GM20431 (cell line): ENCODE measurements at regions not wholly inside any gene's neighbourhood (a gene's known extent, or its start where the extent isn't known, plus 50 kb on each side); places are given as distances from the start of the nearest gene placed in this dataset.
"Not testable (repeated sequence)": the region's sequence is repeated elsewhere in the genome, so short reads cannot be mapped to it uniquely, and the experiment has no call there.

ENCODE experiments used
- in situ Hi-C: fragments of 300-500 bp; cut with MseI, MboI; formaldehyde crosslinking; loops from one replicate; pipeline ENCODE4 v1.15.0; 2020; ENCODE audit warnings: low sequenced_read_pairs; ENCODE audit not compliant: unreplicated experiment

DNA sequence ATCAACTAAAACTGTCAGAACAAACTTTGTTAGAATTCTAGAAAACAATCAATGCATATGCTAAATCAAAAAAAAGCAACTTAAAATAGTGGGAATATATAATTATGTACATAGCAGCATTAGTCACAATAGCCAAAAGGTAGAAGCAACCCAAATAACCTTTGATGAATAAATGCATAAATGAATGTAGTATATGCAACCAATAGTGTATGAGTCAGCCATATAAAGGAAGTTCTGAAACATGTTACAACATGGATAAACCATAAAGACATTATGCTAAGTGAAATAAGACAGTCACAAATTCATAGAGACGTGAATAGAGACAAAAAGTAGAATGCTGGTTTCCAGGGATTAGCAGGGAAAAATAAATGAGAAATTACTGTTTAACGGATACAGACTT, 762.8 kb upstream of the INTU start:
- in situ Hi-C loops: no loop called here

DNA sequence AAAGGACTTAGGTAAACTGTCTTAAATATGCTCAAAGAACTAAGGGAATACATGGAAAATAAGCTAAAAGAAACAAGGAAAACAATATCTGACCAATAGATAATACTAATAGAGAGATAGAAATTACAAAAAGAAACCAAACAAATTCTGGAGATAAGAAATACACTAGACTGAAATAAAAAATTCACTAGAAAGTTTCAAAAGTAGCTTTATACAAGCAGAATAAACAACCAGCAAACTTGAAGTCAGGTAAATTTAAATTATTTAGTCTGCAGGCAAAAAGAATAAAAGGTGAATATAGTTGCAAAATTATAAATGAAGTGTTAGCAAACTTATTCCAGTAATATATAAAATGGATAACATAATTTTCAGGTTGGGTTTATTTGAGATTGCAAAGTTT, 760.9 kb upstream of the INTU start:
- in situ Hi-C loops: no loop called here

DNA sequence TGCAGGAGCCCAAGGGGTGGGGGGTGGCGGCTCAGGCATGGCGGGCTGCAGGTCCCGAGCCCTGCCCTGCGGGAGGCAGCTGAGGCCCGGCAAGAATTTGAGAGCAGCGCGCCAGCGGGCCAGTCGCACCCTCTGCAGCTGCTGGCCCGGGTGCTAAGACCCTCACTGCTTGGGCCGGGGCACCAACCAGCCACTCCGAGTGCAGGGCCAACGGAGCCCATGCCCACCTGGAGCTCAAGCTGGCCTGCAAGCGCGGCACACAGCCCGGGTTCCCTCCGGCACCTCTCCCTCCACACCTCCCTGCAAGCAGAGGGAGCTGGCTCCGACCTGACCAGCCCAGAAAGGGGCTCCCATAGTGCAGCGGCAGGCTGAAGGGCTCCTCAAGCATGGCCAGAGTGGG, 758.2 kb upstream of the INTU start:
- in situ Hi-C loops: no loop called here

DNA sequence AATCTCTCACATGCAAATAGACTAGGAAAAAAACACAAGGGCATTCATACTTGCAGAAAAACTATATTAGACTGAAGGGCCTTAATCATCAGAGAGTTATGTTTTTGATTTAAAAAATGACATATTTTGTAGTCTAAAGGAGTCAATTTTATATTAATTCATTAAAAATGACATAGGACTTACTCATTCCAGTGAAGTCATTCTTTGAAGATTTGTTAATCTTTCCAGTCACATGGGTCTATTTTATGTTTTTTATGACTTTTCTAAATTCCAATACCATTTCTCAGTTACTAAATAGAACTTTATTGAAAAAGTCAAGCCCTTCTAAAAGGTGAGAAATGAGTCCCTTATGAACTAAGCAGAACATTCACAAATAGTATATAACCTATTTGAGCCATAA, 743.8 kb upstream of the INTU start:
- in situ Hi-C loops: no loop called here

DNA sequence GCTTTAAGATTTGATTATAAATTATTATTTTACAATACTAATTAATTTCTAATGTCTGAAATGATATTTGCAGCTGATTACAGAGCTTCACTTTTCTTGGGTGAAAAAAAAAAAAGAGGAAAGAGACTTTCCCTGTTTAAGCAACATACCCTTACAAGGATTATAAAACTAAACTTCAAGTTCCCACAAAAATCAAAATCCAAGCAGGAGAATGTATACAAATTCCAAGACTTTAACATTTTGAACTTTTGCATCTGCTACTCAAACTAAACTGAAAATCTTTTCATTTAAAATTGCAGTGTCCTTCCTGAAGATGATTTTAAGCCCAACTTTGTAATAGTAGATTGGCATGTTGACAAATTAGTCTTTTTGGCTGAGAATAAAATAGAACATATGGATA, 742.4 kb upstream of the INTU start:
- in situ Hi-C loops: no loop called here

DNA sequence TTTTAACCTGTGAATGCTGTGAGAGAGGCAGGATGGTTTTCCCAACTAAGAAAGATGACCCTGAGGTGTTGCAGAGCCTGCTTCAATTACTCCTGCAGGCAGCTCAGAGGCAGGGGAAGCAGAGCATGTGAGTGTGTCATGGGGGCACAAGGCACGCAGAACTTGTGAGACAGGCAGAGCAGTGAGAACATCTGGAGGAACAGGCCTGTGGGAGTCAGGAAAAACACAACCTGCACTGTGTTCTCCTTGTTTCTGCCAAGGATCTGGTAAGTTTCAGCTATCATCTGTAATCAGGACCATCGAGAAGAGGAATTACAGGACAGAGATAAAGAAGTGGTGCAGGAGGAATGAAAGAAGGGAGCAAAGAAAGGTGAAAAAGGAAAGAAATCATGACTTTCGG, 741.8 kb upstream of the INTU start:
- in situ Hi-C loops: no loop called here

DNA sequence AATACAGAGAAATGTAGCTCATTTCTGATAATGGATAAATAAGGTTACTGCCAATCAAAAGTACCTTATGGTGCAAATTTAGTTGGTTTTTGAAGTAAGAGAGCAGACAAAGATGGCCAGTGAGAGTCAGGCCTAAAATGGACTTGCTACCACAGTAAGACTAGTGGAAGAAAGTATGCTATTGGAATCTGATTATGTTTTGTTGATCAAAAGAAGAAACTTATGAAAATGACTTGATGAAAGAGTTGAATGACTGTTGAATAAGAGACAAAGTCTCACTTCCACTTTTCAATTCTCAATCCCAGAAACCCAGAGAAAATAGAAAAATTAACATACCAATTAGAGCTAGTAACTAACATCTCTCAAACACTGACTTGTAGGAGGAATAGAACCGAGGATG, 737.8 kb upstream of the INTU start:
- in situ Hi-C loops: no loop called here

DNA sequence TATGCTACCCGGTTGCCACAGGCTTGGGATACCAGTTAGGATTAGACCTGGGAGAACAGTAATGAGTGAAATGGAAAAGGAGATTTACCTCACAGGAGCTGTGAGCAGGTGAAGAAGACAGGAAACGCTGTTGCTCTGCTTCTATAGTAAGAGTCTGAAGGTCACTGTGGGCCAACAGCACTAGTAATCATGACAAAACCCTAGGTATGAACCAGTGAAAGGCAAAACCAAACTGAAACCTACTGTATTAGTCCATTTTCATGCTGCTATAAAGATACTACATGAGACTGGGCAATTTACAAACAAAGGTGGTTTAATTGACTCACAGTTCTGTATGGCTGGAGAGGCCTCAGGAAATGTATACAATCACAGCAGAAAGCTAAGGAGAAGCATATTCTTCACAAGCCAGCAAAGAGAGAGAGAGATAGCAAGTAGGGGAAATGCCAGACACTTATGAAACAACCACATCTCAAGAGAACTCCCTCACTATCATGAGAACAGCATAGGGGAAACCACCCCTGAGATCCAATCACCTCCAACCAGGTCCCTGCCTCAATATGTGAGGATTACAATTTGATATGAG, 736.7 kb upstream of the INTU start:
- in situ Hi-C loops: no loop called here

DNA sequence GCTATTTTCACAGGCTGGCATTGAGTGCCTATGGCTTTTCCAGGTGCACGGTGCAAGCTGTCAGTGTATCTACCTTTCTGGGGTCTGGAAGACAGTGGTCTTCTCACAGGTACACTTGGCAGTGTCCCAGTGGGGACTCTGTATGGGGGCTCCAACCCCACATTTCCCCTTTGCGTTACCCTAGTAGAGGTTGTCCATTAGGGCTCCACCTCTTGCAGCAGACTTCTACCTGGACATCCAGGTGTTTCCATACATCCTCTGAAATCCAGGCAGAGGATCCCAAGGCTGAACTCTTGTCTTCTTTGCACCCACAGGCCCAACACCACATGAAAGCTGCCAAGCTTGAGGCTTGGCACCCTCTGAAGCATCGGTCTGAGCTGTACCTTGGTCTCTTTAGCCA, 735.7 kb upstream of the INTU start:
- in situ Hi-C loops: no loop called here

DNA sequence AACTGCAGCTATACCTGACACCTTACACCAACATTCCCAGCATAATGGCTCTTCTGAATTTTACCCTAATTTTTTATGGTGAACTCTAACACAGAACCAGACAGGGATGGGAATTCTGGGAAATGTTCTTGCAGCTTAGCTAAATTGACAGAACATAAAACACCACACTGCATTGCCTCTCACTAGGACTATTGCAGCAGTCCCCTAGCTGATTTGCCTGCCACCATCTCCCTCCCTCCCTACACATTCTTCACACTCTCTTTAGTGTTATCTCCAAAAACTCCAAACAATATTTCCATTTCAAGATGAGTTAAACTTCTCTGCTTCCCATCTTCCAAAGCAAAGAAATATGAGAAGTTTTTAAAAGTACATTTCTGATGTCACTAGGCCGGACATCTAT, 733.9 kb upstream of the INTU start:
- in situ Hi-C loops: no loop called here

DNA sequence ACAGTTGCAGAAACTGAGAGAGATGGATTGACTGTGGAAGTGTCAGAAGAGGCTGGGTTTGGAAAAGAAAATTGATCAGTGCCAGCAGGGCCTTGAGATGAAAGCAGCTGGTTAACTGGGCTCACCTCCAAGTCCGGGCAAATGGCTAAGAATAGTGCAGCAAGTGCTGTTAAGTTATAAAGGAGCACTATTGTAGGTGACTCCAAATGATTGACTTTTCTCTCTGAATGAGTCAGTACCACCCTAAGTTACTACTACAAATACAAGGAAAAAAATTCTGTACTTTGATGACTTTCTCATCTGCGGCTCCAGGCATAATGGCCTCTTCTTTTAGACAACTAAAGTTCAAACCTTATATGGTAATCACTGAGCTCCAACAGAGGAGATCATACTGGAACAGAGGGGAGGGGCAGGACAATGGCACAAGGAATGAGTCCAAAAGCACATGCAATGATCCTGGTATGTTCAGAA, 733.4 kb upstream of the INTU start:
- in situ Hi-C loops: no loop called here

DNA sequence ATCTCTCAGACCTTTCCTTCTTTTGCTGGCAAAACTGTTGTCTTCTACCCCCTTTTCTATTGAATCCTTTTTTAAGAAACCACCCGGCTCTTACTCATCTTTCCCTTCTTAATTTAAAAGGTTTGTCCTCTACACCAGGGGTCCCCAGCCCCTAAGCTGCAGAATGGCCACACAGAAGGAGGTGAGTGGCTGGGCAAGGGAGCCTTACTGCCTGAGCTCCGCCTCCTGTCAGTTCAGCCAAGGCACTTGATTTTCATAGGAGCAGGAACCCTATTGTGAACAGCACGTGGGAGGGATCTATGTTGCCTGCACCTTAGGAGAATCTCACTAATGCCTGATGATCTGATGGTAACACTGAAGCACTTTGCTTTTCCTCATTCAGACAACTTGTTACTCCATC, 726.3 kb upstream of the INTU start:
- in situ Hi-C loops: no loop called here

DNA sequence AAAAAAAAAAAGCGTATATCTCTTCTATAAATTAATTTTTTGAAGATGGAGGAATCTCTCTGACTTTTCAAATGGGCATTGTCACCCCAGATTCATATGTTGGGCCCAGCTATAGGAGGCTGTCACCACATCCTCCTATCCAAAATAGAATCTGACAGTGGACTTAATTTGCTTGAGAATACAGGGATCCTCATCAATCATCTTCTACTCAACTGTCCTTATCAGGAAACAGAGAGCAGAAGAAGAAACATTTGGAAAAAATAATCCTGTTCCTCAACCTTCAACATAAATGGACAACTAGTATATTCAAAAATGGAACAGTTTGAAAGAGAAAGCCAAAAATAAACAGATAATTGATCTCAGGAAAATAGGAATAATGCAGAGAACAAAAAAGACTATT, 725.4 kb upstream of the INTU start:
- in situ Hi-C loops: no loop called here

DNA sequence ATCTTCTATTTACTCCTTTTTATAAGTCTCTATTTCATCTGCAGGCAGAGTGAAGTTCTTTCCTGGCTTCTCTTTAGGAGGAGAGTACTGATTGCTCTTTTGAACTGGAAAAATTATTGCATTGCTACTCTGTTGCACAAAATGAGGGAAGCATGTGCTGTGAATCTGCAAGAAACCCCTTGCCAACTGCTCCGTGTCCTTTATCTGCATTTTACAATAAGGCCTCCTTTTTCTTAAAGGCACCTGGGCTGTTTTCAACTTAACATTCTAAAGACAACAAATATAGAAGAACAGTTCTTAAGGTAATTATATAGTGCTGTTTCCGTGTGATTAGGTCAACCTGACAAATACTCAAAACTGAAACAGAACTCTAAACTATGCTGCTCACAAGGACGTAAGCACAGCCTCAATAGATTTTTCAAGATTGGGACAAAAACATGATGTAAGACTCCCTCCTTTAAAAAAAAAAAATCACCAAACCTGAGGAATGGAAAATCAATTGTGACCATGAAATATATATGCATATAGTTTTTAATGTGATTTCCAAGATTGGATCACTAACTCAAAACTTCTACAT, 716.6 kb upstream of the INTU start:
- in situ Hi-C loops: no loop called here

DNA sequence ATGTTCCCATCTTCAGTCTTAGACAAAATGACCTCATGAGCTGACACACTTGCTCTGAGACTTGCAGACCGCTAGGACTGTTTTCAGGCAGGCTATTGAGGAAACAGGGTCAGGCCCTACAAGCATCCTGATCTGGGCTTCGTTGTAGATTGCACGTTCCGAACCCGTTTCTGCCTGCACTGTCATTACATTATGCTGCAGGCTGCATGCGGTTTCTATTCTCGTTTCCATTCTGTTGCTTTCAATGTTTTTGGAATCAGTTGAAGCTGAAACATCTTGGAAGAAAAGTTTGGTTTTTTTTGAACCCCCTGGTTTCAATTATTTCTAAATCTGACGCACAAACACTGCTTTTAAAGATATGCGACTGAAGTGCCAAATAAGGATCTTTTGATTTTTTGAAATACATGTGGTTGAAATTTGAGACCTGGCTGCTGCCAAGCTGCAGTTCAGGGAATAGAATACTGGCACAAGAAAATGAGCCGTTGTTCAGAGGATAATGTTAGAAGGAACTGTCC, 716.1 kb upstream of the INTU start:
- in situ Hi-C loops: no loop called here

DNA sequence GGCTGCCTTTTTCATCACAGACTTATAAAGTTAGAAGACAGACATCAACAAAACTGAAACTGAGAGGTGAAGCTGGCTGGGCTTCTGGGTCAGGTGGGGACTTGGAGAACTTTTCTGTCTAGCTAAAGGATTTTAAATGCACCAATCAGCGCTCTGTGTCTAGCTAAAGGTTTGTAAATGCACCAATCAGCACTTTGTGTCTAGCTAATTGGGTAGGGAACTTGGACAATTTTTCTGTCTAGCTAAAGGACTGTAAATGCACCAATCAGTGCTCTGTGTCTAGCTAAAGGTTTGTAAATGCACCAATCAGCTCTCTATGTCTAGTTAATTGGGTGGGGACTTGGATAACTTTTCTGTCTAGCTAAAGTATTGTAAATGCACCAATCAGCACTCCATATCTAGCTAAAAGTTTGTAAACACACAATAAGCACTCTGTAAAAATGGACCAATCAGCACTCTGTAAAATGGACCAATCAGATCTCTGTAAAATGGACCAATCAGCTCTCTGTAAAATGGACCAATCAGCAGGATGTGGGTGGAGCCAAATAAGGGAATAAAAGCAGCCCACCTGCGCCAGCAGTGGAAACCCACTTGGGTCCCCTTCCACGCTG, 710.3 kb upstream of the INTU start:
- in situ Hi-C loops: not testable (repeated sequence)

DNA sequence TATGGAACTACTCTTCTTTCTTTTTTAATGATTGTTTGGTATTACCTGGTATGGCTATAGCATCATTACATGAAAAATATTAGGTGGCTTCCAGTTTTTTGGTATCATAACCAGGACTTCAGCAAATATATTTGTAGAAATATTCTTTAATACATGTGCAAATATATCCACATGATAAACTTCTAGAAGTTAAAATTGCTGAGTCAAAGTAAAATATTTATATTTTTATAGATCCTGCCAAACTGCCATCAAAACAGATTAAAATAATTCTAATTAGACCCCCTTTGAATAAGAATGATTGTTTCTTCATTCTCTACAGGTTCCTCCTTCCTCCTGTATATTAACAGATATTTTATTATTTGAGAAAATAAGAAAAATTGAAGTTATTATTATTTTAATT, 708.5 kb upstream of the INTU start:
- in situ Hi-C loops: no loop called here

DNA sequence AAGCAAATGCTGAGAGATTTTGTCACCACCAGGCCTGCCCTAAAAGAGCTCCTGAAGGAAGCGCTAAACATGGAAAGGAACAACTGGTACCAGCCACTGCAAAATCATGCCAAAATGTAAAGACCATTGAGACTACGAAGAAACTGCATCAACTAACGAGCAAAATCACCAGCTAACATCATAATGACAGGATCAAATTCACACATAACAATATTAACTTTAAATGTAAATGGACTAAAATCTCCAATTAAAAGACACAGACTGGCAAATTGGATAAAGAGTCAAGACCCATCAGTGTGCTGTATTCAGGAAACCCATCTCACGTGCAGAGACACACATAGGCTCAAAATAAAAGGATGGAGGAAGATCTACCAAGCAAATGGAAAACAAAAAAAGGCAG, 702.7 kb upstream of the INTU start:
- in situ Hi-C loops: not testable (repeated sequence)

DNA sequence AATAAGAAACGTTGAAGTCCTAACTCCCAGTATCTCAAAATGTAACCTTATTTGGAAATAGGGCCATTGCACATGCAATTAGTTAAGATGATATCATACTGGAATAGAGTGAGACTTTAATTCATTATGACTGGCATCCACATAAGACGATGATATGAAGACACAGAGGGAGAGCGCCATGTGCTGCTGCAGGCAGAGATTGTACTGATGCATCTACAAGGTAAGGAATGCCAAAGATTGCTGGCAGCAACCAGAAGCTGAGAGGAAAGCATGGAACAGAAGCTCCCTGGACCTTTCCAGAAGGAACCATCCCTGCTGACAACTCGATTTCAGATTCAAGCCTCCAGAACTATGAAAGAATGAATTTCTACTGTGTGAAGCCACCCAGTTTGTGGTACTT, 697.0 kb upstream of the INTU start:
- in situ Hi-C loops: no loop called here

DNA sequence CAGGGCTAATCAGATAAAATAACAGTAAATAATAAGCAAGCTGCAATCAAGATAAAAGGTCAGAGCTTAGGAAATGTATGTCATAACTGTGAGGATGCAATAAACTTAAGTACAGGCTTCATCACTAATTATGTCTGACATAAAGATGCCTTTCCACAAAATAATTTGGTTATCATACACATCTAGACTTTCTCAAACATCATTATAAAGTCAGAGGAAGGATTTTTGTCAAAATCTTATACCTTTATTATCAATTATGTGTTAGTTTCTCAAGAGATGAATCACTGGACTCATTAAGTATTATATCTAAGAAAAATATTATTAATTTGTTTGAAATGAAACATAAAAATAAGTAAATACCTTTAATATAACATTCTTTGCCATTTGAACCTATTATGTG, 695.4 kb upstream of the INTU start:
- in situ Hi-C loops: no loop called here

DNA sequence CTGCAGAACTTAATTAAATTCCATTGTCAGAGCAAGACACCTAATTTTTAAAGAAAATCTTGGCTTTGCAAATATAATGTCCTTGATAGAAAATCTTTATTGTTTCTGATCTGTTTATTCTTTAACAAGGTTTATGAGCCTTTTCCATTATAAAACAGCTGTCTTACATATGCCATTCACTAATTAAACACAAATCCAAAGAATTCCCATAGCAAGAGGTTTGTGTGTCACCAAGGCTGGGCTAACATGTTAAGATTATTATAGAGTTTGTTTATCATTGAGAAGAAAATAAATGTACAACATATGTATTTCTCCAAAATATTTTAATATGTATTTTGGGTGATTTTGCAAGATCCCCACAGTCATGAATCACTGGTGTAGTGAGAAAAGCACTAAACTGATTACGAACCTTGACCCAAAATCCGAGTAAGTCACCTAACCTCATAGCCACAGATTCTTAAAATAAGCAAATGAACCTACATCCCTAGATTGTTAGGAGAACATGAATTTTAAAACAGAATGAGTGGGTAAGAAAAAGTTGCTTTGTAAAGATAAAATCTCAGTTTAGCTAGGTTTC, 694.8 kb upstream of the INTU start:
- in situ Hi-C loops: no loop called here
